ENCODE measurements at regions not wholly inside any gene's neighbourhood (a gene's known extent, or its start where the extent isn't known, plus 50 kb on each side); places are given as distances from the start of the nearest gene placed in this dataset.

DNA sequence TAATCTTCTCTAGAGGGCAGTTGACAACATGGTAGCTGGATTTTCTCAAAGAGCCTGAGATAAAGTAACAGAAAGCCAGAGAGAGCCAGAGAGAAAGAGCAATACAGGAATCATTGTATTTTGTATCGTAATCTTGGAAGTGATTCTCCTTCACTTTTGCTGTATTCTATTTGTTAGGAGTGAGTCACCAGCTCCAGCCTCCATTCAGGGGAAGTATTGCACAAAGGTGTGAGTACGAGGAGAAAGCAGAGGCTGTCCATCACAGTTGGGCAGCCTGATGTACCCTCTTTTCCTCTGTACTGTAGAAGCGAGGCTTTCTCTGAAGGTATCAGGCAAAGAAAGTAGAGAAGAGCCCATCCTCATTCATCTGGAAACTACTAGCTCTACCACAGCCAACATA is 176.8 kb downstream of the KCNS3 start:
- ATAC-seq (ENCODE audit: low read depth) = no peak

More for the DNA sequence above, 176.8 kb downstream of the KCNS3 start:
- dilution Hi-C loops (cut with HindIII; ENCODE audit: low sequenced_read_pairs, unreplicated experiment) = no loop called here
- in situ Hi-C loops (cut with MboI; ENCODE audit: low sequenced_read_pairs) = no loop called here
- Histone ChIP-seq H3K4ac (ENCODE audit: low read depth, low read length) (no peak overlapping the region), H3K18ac (ENCODE audit: low read depth, low read length) (no peak overlapping the region), H4K5ac (ENCODE audit: low read depth, low read length) (no peak overlapping the region), H3K4me2 (ENCODE audit: low read depth, low read length) (no peak overlapping the region), H4K8ac (ENCODE audit: low read depth in 2 of 2, low read length in 2 of 2) (no peak overlapping the region), H3K79me1 (ENCODE audit: low read depth in 1 of 2, low read length in 2 of 2) (no peaks in the 10 kb centered on the region), H2AK5ac (ENCODE audit: low read depth, low read length) (no peak overlapping the region), H3K4me3 (ENCODE audit: insufficient read depth, low read depth, low read length) (no peak overlapping the region), H3K27ac (ENCODE audit: insufficient read depth, low read length) (no peak overlapping the region), H3K4me1 (ENCODE audit: control insufficient read depth, insufficient read depth, low read length) (no peaks in the 10 kb centered on the region), H2BK120ac (ENCODE audit: low read depth, low read length) (no peak overlapping the region), H2AFZ (replicated peaks; ENCODE audit: low read length, poor library complexity) (no peak overlapping the region), H3K9me3 (ENCODE audit: control insufficient read depth, insufficient read depth, low read length) (no peaks in the 10 kb centered on the region), H3K9me1 (ENCODE audit: insufficient read depth, low read length) (no peaks in the 10 kb centered on the region), H4K20me1 (ENCODE audit: insufficient read depth, low read length) (no peaks in the 10 kb centered on the region), H3K9ac (ENCODE audit: low read depth, low read length) (no peak overlapping the region), H3K23ac (ENCODE audit: low read depth, low read length) (no peak overlapping the region), H2BK5ac (ENCODE audit: low read depth, low read length, poor library complexity, severe bottlenecking) (no peak overlapping the region), H2AK9ac (replicated peaks; ENCODE audit: low read depth, low read length, poor library complexity) (no peak overlapping the region), H4K91ac (ENCODE audit: insufficient read depth, low read depth, low read length) (no peak overlapping the region), H3K27me3 (ENCODE audit: control insufficient read depth, insufficient read depth, low read length) (peaks cover 2% of the 10 kb centered on the region; the same call in 1 of the 2 replicates), H2BK20ac (ENCODE audit: low read depth, low read length) (no peak overlapping the region), H3K14ac (replicated peaks; ENCODE audit: low read depth, low read length) (no peak overlapping the region), H3K56ac (ENCODE audit: extremely low read depth, insufficient read depth, low read length) (no peak overlapping the region), H2BK15ac (ENCODE audit: low read depth, low read length) (no peak overlapping the region), H3K36me3 (ENCODE audit: control insufficient read depth, insufficient read depth, low read length) (no peaks in the 10 kb centered on the region)
- WGBS, 2 experiments (ENCODE audit: extremely low coverage in 2 of 2, insufficient read length in 1 of 2) = no CpG with 5 or more reads among the region's 3 CpGs
- no peak for TF ChIP-seq SMC3 (IDR thresholded peaks at IDR 0.05; ENCODE audit: low read depth, low read length)
- no peak for TF ChIP-seq MAFK (IDR thresholded peaks at IDR 0.05; ENCODE audit: low read depth, low read length)
- TF ChIP-seq RAD21 (IDR thresholded peaks at IDR 0.05; ENCODE audit: low read length) = no peak
- TF ChIP-seq, protein P1, sequence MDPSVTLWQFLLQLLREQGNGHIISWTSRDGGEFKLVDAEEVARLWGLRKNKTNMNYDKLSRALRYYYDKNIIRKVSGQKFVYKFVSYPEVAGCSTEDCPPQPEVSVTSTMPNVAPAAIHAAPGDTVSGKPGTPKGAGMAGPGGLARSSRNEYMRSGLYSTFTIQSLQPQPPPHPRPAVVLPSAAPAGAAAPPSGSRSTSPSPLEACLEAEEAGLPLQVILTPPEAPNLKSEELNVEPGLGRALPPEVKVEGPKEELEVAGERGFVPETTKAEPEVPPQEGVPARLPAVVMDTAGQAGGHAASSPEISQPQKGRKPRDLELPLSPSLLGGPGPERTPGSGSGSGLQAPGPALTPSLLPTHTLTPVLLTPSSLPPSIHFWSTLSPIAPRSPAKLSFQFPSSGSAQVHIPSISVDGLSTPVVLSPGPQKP (IDR thresholded peaks at IDR 0.05; ENCODE audit: borderline replicate concordance, low read depth, low read length) = no peak
- no peak for TF ChIP-seq MXI1 (IDR thresholded peaks at IDR 0.05; ENCODE audit: borderline replicate concordance, low read depth, low read length)
- no peak for TF ChIP-seq MAZ (IDR thresholded peaks at IDR 0.05; ENCODE audit: borderline replicate concordance, low read depth, low read length)
- no peak for TF ChIP-seq RFX5 (IDR thresholded peaks at IDR 0.05; ENCODE audit: low read depth, low read length)
- TF ChIP-seq, protein P2, sequence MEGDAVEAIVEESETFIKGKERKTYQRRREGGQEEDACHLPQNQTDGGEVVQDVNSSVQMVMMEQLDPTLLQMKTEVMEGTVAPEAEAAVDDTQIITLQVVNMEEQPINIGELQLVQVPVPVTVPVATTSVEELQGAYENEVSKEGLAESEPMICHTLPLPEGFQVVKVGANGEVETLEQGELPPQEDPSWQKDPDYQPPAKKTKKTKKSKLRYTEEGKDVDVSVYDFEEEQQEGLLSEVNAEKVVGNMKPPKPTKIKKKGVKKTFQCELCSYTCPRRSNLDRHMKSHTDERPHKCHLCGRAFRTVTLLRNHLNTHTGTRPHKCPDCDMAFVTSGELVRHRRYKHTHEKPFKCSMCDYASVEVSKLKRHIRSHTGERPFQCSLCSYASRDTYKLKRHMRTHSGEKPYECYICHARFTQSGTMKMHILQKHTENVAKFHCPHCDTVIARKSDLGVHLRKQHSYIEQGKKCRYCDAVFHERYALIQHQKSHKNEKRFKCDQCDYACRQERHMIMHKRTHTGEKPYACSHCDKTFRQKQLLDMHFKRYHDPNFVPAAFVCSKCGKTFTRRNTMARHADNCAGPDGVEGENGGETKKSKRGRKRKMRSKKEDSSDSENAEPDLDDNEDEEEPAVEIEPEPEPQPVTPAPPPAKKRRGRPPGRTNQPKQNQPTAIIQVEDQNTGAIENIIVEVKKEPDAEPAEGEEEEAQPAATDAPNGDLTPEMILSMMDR (conservative IDR thresholded peaks at IDR 0.05; ENCODE audit: low read depth, low read length) = no peak
- TF ChIP-seq RCOR1 (IDR thresholded peaks at IDR 0.05; ENCODE audit: insufficient replicate concordance, low read length) = no peak
- TF ChIP-seq CHD1 (IDR thresholded peaks at IDR 0.05; ENCODE audit: low read depth, low read length) = no peak
- TF ChIP-seq NFE2L2 (IDR thresholded peaks at IDR 0.05; ENCODE audit: low read depth, low read length) = no peak
- no peak for TF ChIP-seq FOS (IDR thresholded peaks at IDR 0.05; ENCODE audit: low read depth, low read length)
- DNase-seq = no peak
- no TSS peak for BruUV-seq (replicated peaks)
- intact Hi-C loops (cut with micrococcal nuclease) = no loop called here
- CTCF ChIA-PET = interaction anchor here (1.3 kb wide), 1 partner anchor 10 kb away, joined by 4 read pairs; no protein-coding TSS in a partner anchor
- POLR2A ChIA-PET (ENCODE audit: unreplicated experiment) = no interaction called here

All from IMR-90 (cell line).